PC-9 (cell line): ENCODE measurements at regions not wholly inside any gene's neighbourhood (a gene's known extent, or its start where the extent isn't known, plus 50 kb on each side); places are given as distances from the start of the nearest gene placed in this dataset.

Experiments used
- BruUV-seq: library from RNA; stranded (reverse); fragments of 400-500 nt; replicated peaks from 2 replicates; lab custom pipeline; 2021; lab: Mats Ljungman, UMichigan
- CTCF ChIA-PET: fragments of 300-600 bp; sonication (Branson Sonifier 250); formaldehyde crosslinking; loops from one replicate; lab custom pipeline; 2022; ENCODE audit warnings: antibody characterized with exemption; lab: Charles Lee
- POLR2A ChIA-PET: fragments of 300-600 bp; sonication (Branson Sonifier 250); formaldehyde crosslinking; loops from one replicate; lab custom pipeline; 2022; ENCODE audit warnings: antibody characterized with exemption; ENCODE audit not compliant: unreplicated experiment; lab: Charles Lee
- DNase-seq, 2 experiments: peaks; one replicate each; pipeline versions ENCODE4 v3.0.0 to v3.0.0-alpha.2; 2015 to 2022; ENCODE audit warnings: mixed read lengths in 1 of 2
- H2AFZ ChIP-seq: fragments of 200-600 bp; sonication (generic); 2 replicates; pipeline ENCODE4 v1.8.1; 2017; ENCODE audit warnings: antibody characterized with exemption
- H3F3A ChIP-seq: fragments of 200-600 bp; sonication (generic); 2 replicates; pipeline ENCODE4 v1.8.1; 2017; ENCODE audit warnings: antibody characterized with exemption, mild to moderate bottlenecking, low read depth; ENCODE audit not compliant: insufficient read depth
- H3K27ac ChIP-seq: fragments of 200-600 bp; sonication (generic); 2 replicates; pipeline ENCODE4 v1.6.1; 2016; ENCODE audit warnings: mixed run types
- H3K27me3 ChIP-seq: fragments of 200-600 bp; sonication (generic); 2 replicates; pipeline ENCODE4 v1.6.1; 2016; ENCODE audit warnings: low read depth, mixed run types; ENCODE audit not compliant: insufficient read depth
- H3K36me3 ChIP-seq: fragments of 200-600 bp; sonication (generic); 2 replicates; pipeline ENCODE4 v1.6.1; 2016; ENCODE audit warnings: low read depth, mixed run types
- H3K4me1 ChIP-seq: fragments of 200-600 bp; sonication (generic); replicated peaks from 2 replicates; pipeline ENCODE4 v1.6.1; 2016; ENCODE audit warnings: mixed run types; ENCODE audit not compliant: insufficient read depth
- H3K4me2 ChIP-seq: fragments of 200-600 bp; sonication (generic); 2 replicates; pipeline ENCODE4 v1.6.1; 2017; ENCODE audit warnings: mixed run types
- H3K4me3 ChIP-seq: fragments of 200-600 bp; sonication (generic); 2 replicates; pipeline ENCODE4 v1.6.1; 2016; ENCODE audit warnings: mixed run types
- H3K79me2 ChIP-seq: fragments of 200-600 bp; sonication (generic); 2 replicates; pipeline ENCODE4 v1.6.1; 2017; ENCODE audit warnings: low read depth, mixed run types
- H3K9me2 ChIP-seq: fragments of 200-600 bp; sonication (generic); 2 replicates; pipeline ENCODE4 v1.8.1; 2017; ENCODE audit warnings: mild to moderate bottlenecking; ENCODE audit not compliant: insufficient read depth
- H3K9me3 ChIP-seq: fragments of 200-600 bp; sonication (generic); 2 replicates; pipeline ENCODE4 v1.8.1; 2016; ENCODE audit warnings: low read depth; ENCODE audit not compliant: insufficient read depth
- H4K20me1 ChIP-seq: fragments of 200-600 bp; sonication (generic); 2 replicates; pipeline ENCODE4 v1.8.1; 2017; ENCODE audit not compliant: insufficient read depth
- EZH2 ChIP-seq: fragments of 200-600 bp; sonication (generic); IDR thresholded peaks from 2 replicates; pipeline ENCODE4 v1.8.0; 2017; ENCODE audit warnings: antibody characterized with exemption, low read depth
- intact Hi-C: fragments of 100-400 bp; cut with micrococcal nuclease; formaldehyde crosslinking; loops from one replicate; pipeline ENCODE4 v1.10.0; 2022; ENCODE audit not compliant: unreplicated experiment
- TF ChIP-seq, protein P1 (sequence below): fragments of 200-600 bp; sonication (generic); conservative IDR thresholded peaks from 2 replicates; pipeline ENCODE4 v1.6.1; 2017; ENCODE audit warnings: mixed run types, antibody characterized with exemption, mild to moderate bottlenecking, moderate library complexity

DNA sequence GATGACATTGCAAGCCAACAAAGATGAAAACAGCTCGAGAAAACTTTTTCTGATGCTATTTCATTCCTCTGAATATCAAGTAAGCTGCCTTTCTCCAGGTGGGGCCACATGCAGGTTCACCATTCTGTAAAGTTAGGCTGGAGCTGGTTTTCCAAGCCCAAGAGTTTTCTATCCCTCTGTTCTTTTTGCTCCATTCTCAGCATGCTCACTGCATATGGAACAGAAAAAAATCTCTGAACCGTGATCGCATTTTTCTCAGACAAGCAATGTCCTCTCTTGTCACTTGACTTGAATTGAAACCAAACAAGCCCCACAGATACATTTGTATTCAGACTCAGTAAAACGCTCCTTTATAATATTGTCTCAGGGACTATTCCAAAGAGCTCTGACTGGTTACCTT, 451.6 kb downstream of the FRK start:
- Histone ChIP-seq H3K4me3 (no peak overlapping the region), H3K27me3 (no peaks in the 10 kb centered on the region), H4K20me1 (no peaks in the 10 kb centered on the region), H3K4me1 (no peaks in the 10 kb centered on the region), H3K27ac (no peak overlapping the region), H3F3A (no peaks in the 10 kb centered on the region), H2AFZ (no peak overlapping the region), H3K9me2 (no peaks in the 10 kb centered on the region), H3K4me2 (no peak overlapping the region), H3K9me3 (no peaks in the 10 kb centered on the region), H3K36me3 (no peaks in the 10 kb centered on the region), H3K79me2 (no peaks in the 10 kb centered on the region)
- ChIA-PET CTCF (no interaction called here), POLR2A (no interaction called here)
- DNase-seq: no peak
- intact Hi-C loops: no loop called here
- BruUV-seq: no TSS peak
- TF ChIP-seq, protein P1, sequence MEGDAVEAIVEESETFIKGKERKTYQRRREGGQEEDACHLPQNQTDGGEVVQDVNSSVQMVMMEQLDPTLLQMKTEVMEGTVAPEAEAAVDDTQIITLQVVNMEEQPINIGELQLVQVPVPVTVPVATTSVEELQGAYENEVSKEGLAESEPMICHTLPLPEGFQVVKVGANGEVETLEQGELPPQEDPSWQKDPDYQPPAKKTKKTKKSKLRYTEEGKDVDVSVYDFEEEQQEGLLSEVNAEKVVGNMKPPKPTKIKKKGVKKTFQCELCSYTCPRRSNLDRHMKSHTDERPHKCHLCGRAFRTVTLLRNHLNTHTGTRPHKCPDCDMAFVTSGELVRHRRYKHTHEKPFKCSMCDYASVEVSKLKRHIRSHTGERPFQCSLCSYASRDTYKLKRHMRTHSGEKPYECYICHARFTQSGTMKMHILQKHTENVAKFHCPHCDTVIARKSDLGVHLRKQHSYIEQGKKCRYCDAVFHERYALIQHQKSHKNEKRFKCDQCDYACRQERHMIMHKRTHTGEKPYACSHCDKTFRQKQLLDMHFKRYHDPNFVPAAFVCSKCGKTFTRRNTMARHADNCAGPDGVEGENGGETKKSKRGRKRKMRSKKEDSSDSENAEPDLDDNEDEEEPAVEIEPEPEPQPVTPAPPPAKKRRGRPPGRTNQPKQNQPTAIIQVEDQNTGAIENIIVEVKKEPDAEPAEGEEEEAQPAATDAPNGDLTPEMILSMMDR: no peak
- TF ChIP-seq EZH2: no peak

GRCh38 chr6:115602466-115602865, 458.2 kb downstream of the FRK start:
- ChIA-PET CTCF (no interaction called here), POLR2A (no interaction called here)
- H2AFZ ChIP-seq: no peak overlapping the region
- H3F3A ChIP-seq: no peaks in the 10 kb centered on the region; the same call in 1 of the 2 replicates
- H3K27me3 ChIP-seq: no peaks in the 10 kb centered on the region
- no peaks in the 10 kb centered on the region for H3K9me2 ChIP-seq
- no peak overlapping the region for H3K4me2 ChIP-seq
- no peak for TF ChIP-seq EZH2
- TF ChIP-seq, protein P1: no peak
- no peaks in the 10 kb centered on the region; the same call in 1 of the 2 replicates for H3K9me3 ChIP-seq
- no peaks in the 10 kb centered on the region for H3K36me3 ChIP-seq
- H4K20me1 ChIP-seq: no peaks in the 10 kb centered on the region
- intact Hi-C loops: no loop called here
- BruUV-seq: no TSS peak
- H3K27ac ChIP-seq: no peak overlapping the region
- no peaks in the 10 kb centered on the region for H3K79me2 ChIP-seq
- H3K4me1 ChIP-seq: no peaks in the 10 kb centered on the region
- peak in 1 of 2 experiments; percentile 24 for DNase-seq
- no peak overlapping the region for H3K4me3 ChIP-seq

DNA sequence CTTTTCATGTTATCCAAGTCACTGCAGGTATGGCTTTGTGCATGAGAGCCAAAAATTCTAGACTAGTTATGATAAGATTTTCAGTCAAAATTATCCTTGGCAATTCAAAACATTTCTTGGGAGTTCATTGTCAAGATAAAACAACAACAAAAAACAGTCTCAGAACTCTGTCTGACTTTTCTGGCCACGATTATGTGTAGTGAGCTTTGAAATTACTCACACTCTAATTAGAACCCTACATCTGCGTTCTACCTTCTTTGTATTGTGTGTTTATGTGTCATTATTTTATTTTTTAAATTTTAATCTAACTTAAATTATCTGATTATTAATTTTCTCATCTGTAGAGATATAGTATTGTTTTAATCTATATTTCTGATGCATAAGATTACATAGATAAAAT, 459.2 kb downstream of the FRK start:
- intact Hi-C loops: no loop called here
- no TSS peak for BruUV-seq
- Histone ChIP-seq H2AFZ (no peak overlapping the region), H4K20me1 (no peaks in the 10 kb centered on the region), H3K4me1 (no peaks in the 10 kb centered on the region), H3K4me2 (no peak overlapping the region), H3K27me3 (no peaks in the 10 kb centered on the region), H3K4me3 (no peak overlapping the region), H3K36me3 (no peaks in the 10 kb centered on the region), H3K9me3 (no peaks in the 10 kb centered on the region; the same call in 1 of the 2 replicates), H3F3A (no peaks in the 10 kb centered on the region; the same call in 1 of the 2 replicates), H3K27ac (no peak overlapping the region), H3K79me2 (no peaks in the 10 kb centered on the region), H3K9me2 (no peaks in the 10 kb centered on the region)
- DNase-seq: no peak
- ChIA-PET CTCF (no interaction called here), POLR2A (no interaction called here)
- TF ChIP-seq, protein P1: no peak
- TF ChIP-seq EZH2: no peak
